ENCODE measurements at regions not wholly inside any gene's neighbourhood (a gene's known extent, or its start where the extent isn't known, plus 50 kb on each side); places are given as distances from the start of the nearest gene placed in this dataset.
"Not testable (repeated sequence)": the region's sequence is repeated elsewhere in the genome, so short reads cannot be mapped to it uniquely, and the experiment has no call there.

DNA sequence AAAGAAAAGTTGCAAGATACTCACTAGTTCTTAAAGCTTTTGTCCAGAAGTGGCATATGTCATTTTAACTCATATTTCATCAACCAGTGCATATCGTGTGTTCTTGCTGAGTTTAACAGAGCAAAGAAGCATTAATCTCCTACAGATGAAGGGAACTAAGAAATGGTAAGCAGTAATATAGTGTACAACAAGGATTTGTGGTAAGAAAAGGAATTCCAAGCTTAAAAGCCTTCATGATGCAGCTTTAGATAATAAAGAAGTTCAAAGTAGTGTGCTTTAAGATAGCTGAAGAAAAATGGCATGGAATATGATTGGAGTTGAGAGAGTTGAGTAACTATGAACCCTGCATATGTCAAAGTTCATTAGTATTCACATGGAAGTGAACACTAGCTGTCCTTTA, 649.8 kb upstream of the FSHR start:
- no peak for DNase-seq

DNA sequence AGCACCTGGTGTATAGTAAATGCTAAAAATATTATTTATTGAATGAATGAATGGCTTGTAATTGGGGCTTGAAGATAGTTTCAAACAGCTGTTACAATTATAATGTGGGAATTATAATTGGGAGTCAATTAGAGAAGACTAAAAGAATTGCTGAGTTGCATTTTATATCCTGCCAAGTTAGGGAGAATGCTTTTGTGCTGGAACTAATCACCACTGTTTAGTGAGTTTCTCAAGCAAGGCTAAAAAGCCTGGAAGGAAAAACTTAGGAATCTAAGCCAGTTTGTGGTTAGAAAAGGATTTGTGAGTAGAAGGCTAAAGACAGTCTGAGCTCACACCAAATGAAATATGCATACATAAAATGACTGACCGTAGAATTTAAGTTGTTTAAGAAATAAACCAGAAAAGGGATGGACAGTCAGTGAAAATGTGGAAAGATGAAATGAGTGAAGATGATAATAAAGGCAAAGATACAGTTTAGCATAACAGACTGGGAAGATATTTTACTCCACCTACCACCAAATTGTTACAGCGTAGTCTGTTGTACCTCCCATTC, 647.7 kb upstream of the FSHR start:
- peak; percentile 68 for DNase-seq

DNA sequence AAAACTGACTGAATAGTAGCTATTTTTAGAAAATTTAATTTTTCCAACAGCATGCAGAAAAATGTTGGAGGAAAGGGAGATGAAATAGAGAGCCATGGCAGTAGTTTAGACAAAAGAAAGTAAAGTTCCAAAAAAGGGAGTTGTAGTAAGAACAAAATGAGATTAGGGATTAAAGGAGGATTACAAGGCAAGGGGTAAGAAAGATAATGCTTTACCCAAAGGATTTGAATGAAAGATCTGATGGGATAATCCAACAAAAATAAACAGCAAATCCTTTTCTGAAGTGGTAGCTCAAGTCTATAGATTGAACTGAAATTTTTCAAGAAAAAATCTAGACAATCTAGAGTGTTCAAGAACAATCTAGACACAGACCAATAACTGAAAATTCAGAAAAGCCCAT, 644.3 kb upstream of the FSHR start:
- DNase-seq = no peak

DNA sequence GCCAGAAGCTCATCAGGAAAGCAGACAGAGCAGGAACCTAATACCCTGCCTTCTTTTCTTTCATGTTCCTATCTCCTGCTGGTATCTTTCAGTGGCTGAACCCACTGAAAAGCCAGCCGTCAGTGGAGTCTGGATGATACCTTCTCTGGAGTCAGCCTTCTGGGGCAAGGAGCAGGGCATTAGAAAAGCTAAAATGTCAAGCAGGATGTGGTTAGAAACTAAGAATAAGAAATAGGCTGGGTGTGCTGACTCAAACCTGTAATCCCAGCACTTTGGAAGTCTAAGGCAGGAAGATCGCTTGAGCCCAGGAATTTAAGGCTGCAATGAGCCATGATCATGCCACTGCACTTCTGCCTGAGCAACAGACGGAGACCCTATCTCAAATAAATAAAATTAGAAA, 642.0 kb upstream of the FSHR start:
- DNase-seq = no peak

DNA sequence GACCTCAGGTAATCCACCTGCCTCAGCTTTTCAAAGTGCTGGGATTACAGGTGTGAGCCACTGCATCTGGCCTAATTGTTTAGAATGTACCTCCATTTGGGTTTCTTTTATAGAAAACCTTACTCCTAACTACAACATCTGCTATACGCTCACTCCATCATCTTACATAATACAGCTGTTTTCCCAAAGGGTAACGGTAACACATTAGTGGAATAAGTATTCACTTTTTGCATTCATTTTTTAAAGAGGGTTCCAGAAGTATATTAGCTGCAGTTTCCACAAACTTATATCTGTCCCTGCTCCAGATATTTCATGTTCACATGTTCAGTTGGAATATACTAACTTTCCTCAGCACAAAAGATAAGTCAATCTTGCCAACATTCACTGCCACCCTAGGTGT, 640.1 kb upstream of the FSHR start:
- peak; percentile 53 for DNase-seq

GRCh38 chr2:49788300-49788699, 634.0 kb upstream of the FSHR start:
- DNase-seq = no peak

DNA sequence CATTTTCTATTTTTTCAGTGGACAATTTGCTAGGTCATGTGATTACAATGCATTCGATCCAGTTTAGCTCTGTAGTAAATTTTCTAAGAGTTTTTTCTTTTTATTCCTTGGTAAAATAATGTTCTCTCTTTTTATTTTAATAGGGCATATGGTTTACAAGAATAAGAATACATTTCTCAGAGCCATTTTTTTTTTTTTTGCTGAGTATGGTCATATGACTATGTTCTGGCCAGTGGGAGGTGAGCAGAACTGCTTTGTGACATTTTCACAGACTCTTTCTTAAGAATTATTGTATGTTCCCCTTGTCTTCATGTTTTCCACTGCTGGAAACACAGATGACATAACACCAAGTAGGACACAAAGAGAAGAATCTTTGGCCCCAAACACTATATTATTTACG, 626.6 kb upstream of the FSHR start:
- no peak for DNase-seq

DNA sequence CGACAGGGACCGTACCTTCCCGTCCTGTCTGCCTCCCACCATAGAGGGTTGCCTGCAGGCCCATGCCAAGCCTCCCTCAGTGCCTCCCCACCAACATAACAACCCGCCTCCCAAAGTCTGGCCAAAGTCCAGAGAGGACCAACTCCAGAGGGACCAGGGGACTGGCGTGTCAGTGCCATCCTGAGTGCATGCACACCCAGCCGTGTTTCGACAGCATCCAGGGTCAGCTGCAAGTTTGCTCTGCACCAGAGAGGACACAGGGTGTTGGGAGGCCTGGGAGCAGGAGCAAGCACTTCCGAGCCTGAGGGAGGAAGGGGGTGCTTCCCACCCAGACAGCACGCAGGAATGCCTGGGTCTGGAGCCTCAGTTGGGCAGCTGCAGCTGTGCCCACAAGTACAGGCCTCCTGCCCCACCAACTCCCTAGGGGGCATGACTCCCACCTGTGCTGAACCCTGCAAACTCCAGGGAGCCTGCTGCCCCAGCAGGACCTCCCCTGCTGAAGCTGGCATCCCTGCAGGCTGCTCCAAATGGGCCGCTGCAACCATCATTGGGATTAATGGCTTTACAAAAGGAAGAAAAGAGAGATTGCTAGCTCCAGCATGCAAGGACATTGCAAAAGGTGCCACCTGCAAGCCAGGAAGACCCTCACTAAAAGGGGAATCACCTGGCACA, 618.1 kb upstream of the FSHR start:
- DNase-seq = no peak

- peak; percentile 17 for DNase-seq
These were observed 616.6 kb upstream of the FSHR start for GRCh38 chr2:49770919-49771318.

DNA sequence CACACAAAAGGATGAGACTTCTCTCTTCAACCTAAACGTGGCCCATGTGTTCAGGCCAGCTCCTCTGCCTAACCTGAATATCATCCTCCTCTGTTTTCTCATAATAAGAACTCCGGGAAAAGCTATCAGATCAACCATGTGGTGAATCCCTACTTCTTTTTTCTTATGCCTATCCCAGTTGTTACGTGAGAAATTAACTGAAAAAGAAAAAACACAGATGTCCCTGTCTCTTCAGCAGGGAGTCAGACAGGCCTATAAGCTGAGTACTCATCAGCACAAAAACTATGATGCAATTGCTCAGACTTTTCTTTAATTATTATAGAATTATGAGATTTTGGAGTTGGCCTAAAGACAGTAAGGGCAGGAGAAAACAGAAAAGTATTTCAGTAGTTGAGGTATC, 613.0 kb upstream of the FSHR start:
- DNase-seq = no peak

GRCh38 chr2:49755777-49756176, 601.5 kb upstream of the FSHR start:
- DNase-seq = no peak

GRCh38 chr2:49754381-49754780, 600.1 kb upstream of the FSHR start:
- peak; percentile 64 for DNase-seq

DNA sequence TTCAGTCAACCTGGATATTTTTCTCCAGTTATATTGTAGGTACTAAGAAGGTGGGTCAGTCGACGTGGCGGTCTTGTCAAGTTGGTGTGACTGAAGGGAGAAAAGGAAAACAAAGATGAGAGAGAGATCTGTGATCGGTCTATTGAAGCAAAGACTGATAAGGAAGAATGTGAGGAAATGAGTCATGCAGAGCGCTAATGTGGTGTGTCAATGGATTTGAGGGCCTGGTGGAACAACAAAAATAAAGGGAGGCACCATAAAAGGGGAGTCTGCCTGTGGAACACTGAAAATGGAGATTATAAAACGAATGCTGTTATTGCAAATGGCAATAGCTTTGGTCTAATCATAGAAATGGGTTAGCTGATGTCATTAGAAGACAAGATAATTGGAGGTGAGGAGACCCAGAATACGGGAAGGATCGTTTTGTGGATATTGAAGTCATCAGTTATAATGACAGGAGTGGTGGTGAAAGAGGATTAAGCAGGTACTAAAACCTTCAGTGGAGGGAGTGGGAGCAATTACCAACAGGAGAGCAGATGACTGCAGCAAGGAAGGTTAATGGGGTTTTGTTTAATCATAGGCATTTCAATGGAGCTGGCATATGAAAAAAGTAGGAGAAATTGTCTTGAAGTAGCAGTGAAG, 599.1 kb upstream of the FSHR start:
- no peak for DNase-seq

- DNase-seq = no peak
These were observed 583.3 kb upstream of the FSHR start for GRCh38 chr2:49737606-49738005.

DNA sequence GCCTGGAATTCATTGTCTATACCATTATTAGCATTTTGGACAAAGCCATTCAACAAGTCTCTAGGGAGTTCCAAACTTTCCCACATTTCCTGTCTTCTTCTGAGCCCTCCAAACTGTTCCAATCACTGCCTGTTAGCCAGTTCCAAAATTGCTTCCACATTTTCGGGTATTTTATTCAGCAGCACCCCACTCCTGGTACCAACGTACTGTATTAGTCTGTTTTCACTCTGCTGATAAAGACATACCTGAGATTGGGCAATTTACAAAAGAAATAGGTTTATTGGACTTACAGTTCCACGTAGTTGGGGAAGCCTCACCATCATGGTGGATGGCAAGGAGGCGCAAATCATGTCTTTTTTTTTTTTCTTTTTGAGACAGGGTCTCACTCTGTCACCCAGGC, 578.6 kb upstream of the FSHR start:
- DNase-seq = not testable (repeated sequence)

DNA sequence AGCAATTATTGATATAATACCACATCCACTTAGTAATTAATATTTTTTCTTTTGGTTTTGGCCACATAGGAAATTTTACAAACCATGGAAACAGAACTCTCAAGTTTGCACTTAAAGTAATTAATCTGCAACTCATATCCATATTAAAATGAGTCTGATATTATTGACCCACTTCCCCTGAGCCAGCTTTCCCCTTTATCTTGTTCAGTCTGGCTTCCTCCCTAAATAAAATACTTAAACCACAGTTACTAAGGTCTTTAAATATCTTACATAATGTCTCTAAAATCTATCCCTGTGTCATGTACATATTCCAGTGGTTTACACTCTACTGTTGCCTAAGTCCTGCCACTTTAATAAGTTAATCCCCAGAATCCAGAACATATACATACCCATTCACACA, 564.9 kb upstream of the FSHR start:
- no peak for DNase-seq

GRCh38 chr2:49715597-49715996, 561.3 kb upstream of the FSHR start:
- no peak for DNase-seq

DNA sequence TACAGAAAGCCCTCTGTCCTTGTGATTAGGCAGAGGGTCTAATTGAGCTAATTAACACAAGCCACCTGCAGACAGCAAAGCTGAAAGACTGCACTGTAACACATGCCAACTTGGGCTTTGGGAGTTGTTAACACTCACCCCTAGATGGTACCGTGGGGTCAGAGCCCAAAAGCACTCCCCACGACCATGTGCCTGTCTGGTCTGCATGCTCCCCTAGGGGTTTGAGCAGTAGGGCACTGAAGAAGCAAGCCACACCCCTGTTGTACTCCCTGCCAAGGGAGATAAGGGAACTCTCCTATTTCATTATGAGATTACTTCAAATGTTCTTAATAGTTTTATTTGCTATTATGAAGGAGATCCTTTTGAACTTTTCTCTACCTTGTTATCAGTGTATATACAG, 560.1 kb upstream of the FSHR start:
- no peak for DNase-seq

DNA sequence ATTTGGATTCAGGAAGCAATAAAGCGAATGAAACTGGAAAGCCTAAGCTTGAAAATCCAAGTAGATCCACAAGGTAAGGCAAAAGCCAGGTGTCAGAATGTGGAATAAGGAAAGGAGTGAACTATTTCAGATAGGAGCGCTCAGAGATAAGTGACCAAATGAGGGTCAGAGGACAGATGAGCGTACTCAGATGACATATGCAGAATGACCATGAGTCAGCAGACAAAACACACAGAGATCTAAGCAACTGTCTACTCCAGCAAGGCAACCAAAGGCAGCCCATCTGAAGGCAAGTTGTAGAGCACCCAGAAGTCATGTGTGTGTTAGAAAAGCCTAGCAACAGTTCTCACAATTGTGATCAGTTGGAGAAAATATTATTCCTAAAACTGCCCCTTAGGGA, 548.4 kb upstream of the FSHR start:
- DNase-seq = no peak

DNA sequence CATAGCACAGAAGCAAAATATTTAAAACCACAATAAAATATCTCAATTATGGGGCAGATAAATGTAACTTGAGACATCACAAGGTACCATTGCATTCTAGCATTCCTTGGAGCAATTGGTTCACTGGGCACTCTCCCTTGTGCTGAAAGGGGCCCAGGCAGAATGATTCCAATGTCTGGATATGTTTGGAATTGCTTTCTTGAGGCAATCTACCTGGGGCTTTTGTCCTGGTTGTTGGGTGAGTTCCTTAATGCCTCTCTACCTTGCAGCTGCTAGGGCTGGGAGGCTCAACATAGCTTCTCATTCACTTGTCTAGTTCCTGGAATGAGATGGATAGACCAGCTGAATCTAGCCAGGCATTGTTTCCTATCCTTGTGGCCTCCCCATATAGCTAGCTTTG, 539.6 kb upstream of the FSHR start:
- no peak for DNase-seq

DNA sequence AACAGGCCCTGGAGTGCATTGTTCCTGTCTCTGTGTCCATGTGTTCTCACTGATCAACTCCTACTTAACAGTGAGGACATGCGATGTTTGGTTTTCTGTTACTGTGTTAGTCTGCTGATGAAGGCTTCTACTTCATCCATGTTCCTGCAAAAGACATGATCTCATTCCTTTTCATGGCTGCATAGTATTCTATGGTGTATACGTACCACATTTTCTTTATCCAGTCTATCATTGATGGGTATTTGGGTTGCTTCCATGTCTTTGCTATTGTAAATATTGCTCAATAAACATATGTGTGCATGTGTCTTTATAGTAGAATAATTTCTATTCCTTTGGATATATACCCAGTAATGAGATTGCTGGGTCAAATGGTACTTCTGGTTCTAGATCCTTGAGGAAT, 537.7 kb upstream of the FSHR start:
- DNase-seq = not testable (repeated sequence)

GRCh38 chr2:49687918-49688317, 533.6 kb upstream of the FSHR start:
- peak; percentile 54 for DNase-seq

- peak; percentile 8 for DNase-seq
These were observed 532.7 kb upstream of the FSHR start for GRCh38 chr2:49686897-49687442.

DNA sequence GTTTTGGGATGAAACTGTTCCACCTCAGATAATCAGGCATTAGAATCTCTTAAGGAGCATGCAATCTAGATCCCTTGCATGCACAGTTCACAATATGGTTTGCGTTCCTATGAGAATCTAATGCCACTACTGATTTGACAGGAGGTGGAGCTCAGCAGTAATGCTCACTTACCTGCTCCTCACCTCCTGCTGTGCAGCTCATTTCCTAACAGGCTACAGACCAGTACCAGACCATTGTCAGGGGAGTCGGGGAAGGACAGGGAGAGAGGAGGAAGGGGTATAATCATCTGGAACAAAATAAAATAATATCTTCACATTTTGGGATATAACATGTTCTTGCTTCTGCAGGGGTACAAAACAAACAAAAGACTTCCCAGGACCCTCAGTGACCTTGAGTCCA, 532.0 kb upstream of the FSHR start:
- DNase-seq = no peak

Data from tongue (tissue), 1 donor.